ENCODE measurements at regions not wholly inside any gene's neighbourhood (a gene's known extent, or its start where the extent isn't known, plus 50 kb on each side); places are given as distances from the start of the nearest gene placed in this dataset.

- no peak for TF ChIP-seq CTCF (IDR thresholded peaks at IDR 0.05; ENCODE audit: low read depth, low read length)
- Histone ChIP-seq H3K27ac (no peak overlapping the region), H3K9me3 (ENCODE audit: severe bottlenecking) (no peaks in the 10 kb centered on the region), H3K4me3 (ENCODE audit: low read depth, low read length) (no peak overlapping the region), H3K36me3 (no peaks in the 10 kb centered on the region), H3K27me3 (ENCODE audit: insufficient read depth, low read depth, severe bottlenecking) (no peaks in the 10 kb centered on the region)
- no peak for DNase-seq
These were observed 66.1 kb upstream of the OLFM1 start for GRCh38 chr9:135021393-135021789.

- TF ChIP-seq CTCF (IDR thresholded peaks at IDR 0.05; ENCODE audit: low read depth, low read length): no peak
- H3K4me3 ChIP-seq (ENCODE audit: low read depth, low read length): no peak overlapping the region
- H3K27me3 ChIP-seq (ENCODE audit: insufficient read depth, low read depth, severe bottlenecking): no peaks in the 10 kb centered on the region
- H3K9me3 ChIP-seq (ENCODE audit: severe bottlenecking): no peaks in the 10 kb centered on the region
- no peak for DNase-seq
- no peak overlapping the region for H3K27ac ChIP-seq
- no peaks in the 10 kb centered on the region for H3K36me3 ChIP-seq
These were observed 65.1 kb upstream of the OLFM1 start for GRCh38 chr9:135022191-135022870.

GRCh38 chr9:135023088-135023785, 64.2 kb upstream of the OLFM1 start:
- Histone ChIP-seq H3K4me3 (ENCODE audit: low read depth, low read length) (no peak overlapping the region), H3K27ac (no peak overlapping the region), H3K9me3 (ENCODE audit: severe bottlenecking) (no peaks in the 10 kb centered on the region), H3K27me3 (ENCODE audit: insufficient read depth, low read depth, severe bottlenecking) (no peaks in the 10 kb centered on the region), H3K36me3 (no peaks in the 10 kb centered on the region)
- no peak for TF ChIP-seq CTCF (IDR thresholded peaks at IDR 0.05; ENCODE audit: low read depth, low read length)
- DNase-seq: no peak

- Histone ChIP-seq H3K9me3 (ENCODE audit: severe bottlenecking) (no peaks in the 10 kb centered on the region), H3K27me3 (ENCODE audit: insufficient read depth, low read depth, severe bottlenecking) (no peaks in the 10 kb centered on the region), H3K4me3 (ENCODE audit: low read depth, low read length) (no peak overlapping the region), H3K36me3 (no peaks in the 10 kb centered on the region), H3K27ac (no peak overlapping the region)
- no peak for TF ChIP-seq CTCF (IDR thresholded peaks at IDR 0.05; ENCODE audit: low read depth, low read length)
- no peak for DNase-seq
These were observed 63.6 kb upstream of the OLFM1 start for GRCh38 chr9:135023786-135024405.

- Histone ChIP-seq H3K27ac (no peak overlapping the region), H3K27me3 (ENCODE audit: insufficient read depth, low read depth, severe bottlenecking) (no peaks in the 10 kb centered on the region), H3K9me3 (ENCODE audit: severe bottlenecking) (no peaks in the 10 kb centered on the region), H3K36me3 (no peaks in the 10 kb centered on the region), H3K4me3 (ENCODE audit: low read depth, low read length) (no peak overlapping the region)
- no peak for TF ChIP-seq CTCF (IDR thresholded peaks at IDR 0.05; ENCODE audit: low read depth, low read length)
- no peak for DNase-seq
These were observed 58.0 kb upstream of the OLFM1 start for GRCh38 chr9:135029463-135029862.
